HL-60 (cell line): ENCODE measurements at regions not wholly inside any gene's neighbourhood (a gene's known extent, or its start where the extent isn't known, plus 50 kb on each side); places are given as distances from the start of the nearest gene placed in this dataset.

ENCODE experiments used
- GABPA ChIP-seq: IDR thresholded peaks from 2 replicates; pipeline ENCODE4 v1.6.1; 2012; ENCODE audit warnings: low read depth
- POLR2AphosphoS5 ChIP-seq: IDR thresholded peaks from 2 replicates; pipeline ENCODE4 v1.6.1; 2012; ENCODE audit warnings: low read depth
- SPI1 ChIP-seq: IDR thresholded peaks from 2 replicates; pipeline ENCODE4 v1.6.1; 2012; ENCODE audit warnings: low read depth, mild to moderate bottlenecking, borderline replicate concordance
- TF ChIP-seq, protein P1 (sequence below): IDR thresholded peaks from 2 replicates; pipeline ENCODE4 v1.6.1; 2012; ENCODE audit warnings: low read depth; ENCODE audit not compliant: insufficient replicate concordance
- TF ChIP-seq, protein P2 (sequence below): IDR thresholded peaks from one replicate; pipeline ENCODE4 v1.5.1; 2011; ENCODE audit warnings: low read length, control low read depth, inconsistent platforms; ENCODE audit not compliant: insufficient read depth

DNA sequence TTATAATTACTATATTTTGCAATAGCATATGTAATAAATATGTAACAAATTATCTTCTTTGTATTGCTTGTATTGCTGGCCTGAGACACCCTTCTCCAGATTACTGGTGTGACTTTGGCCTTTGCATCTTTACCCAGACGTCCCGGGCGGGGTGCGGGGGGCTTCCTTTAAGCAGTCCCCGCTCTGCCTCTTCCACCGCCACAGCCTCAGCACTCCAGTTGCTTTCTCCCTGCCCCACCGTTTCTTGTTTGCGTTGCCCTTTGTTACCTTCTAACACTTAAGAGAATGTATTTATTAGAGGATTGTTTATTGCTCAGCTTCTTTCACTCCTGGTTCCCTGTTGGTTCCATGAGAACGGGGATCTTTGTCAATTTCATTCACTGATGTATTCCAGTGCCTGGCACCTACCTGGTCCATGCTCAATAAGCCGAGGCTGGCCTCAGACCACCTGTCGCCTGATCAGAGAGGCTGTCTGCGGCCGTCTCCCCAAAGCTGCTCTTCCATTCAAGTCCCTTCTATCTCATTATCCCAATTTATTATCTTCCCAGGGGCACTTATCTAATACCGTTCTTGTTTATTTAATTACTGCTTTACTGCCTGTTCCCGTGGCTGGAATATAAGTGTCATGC is 100.5 kb upstream of the RFLNA start:
- TF ChIP-seq, protein P1, sequence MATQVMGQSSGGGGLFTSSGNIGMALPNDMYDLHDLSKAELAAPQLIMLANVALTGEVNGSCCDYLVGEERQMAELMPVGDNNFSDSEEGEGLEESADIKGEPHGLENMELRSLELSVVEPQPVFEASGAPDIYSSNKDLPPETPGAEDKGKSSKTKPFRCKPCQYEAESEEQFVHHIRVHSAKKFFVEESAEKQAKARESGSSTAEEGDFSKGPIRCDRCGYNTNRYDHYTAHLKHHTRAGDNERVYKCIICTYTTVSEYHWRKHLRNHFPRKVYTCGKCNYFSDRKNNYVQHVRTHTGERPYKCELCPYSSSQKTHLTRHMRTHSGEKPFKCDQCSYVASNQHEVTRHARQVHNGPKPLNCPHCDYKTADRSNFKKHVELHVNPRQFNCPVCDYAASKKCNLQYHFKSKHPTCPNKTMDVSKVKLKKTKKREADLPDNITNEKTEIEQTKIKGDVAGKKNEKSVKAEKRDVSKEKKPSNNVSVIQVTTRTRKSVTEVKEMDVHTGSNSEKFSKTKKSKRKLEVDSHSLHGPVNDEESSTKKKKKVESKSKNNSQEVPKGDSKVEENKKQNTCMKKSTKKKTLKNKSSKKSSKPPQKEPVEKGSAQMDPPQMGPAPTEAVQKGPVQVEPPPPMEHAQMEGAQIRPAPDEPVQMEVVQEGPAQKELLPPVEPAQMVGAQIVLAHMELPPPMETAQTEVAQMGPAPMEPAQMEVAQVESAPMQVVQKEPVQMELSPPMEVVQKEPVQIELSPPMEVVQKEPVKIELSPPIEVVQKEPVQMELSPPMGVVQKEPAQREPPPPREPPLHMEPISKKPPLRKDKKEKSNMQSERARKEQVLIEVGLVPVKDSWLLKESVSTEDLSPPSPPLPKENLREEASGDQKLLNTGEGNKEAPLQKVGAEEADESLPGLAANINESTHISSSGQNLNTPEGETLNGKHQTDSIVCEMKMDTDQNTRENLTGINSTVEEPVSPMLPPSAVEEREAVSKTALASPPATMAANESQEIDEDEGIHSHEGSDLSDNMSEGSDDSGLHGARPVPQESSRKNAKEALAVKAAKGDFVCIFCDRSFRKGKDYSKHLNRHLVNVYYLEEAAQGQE: no peak
- TF ChIP-seq, protein P2, sequence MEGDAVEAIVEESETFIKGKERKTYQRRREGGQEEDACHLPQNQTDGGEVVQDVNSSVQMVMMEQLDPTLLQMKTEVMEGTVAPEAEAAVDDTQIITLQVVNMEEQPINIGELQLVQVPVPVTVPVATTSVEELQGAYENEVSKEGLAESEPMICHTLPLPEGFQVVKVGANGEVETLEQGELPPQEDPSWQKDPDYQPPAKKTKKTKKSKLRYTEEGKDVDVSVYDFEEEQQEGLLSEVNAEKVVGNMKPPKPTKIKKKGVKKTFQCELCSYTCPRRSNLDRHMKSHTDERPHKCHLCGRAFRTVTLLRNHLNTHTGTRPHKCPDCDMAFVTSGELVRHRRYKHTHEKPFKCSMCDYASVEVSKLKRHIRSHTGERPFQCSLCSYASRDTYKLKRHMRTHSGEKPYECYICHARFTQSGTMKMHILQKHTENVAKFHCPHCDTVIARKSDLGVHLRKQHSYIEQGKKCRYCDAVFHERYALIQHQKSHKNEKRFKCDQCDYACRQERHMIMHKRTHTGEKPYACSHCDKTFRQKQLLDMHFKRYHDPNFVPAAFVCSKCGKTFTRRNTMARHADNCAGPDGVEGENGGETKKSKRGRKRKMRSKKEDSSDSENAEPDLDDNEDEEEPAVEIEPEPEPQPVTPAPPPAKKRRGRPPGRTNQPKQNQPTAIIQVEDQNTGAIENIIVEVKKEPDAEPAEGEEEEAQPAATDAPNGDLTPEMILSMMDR: no peak
- TF ChIP-seq POLR2AphosphoS5 (no peak), SPI1 (no peak), GABPA (no peak)
